Renal cortical epithelial cell (primary cell): ENCODE measurements at regions not wholly inside any gene's neighbourhood (a gene's known extent, or its start where the extent isn't known, plus 50 kb on each side); places are given as distances from the start of the nearest gene placed in this dataset.

Source experiments
- DNase-seq: peaks from one replicate; pipeline ENCODE4 v3.0.0-alpha.2; 2011; ENCODE audit warnings: low read depth

- DNase-seq, result no peak
Observed at GRCh38 chr7:41633690-41634089, 69.2 kb downstream of the INHBA start.

- no peak for DNase-seq
Observed at GRCh38 chr7:41630741-41631140, 72.1 kb downstream of the INHBA start.

- no peak for DNase-seq
Observed at GRCh38 chr7:41629711-41630111, 73.2 kb downstream of the INHBA start.

GRCh38 chr7:41628901-41629300, 74.0 kb downstream of the INHBA start:
- peak; percentile 11 for DNase-seq

- no peak for DNase-seq
Observed at GRCh38 chr7:41627645-41628298, 75.1 kb downstream of the INHBA start.

- no peak for DNase-seq
Observed at GRCh38 chr7:41624818-41625217, 78.1 kb downstream of the INHBA start.

- DNase-seq, result no peak
Observed at GRCh38 chr7:41621953-41622831, 80.7 kb downstream of the INHBA start.

GRCh38 chr7:41617987-41618386, 84.9 kb downstream of the INHBA start:
- DNase-seq, result no peak

- DNase-seq, result no peak
Observed at GRCh38 chr7:41612798-41613197, 90.1 kb downstream of the INHBA start.

- DNase-seq, result no peak
Observed at GRCh38 chr7:41612386-41612785, 90.5 kb downstream of the INHBA start.

- no peak for DNase-seq
Observed at GRCh38 chr7:41608447-41608846, 94.4 kb downstream of the INHBA start.

- DNase-seq, result no peak
Observed at GRCh38 chr7:41603985-41604384, 98.9 kb downstream of the INHBA start.

GRCh38 chr7:41599760-41600159, 103.1 kb downstream of the INHBA start:
- no peak for DNase-seq

- DNase-seq, result no peak
Observed at GRCh38 chr7:41592794-41593193, 110.1 kb downstream of the INHBA start.

GRCh38 chr7:41592236-41592635, 110.7 kb downstream of the INHBA start:
- DNase-seq, result no peak

GRCh38 chr7:41590986-41591385, 111.9 kb downstream of the INHBA start:
- DNase-seq, result no peak

- no peak for DNase-seq
Observed at GRCh38 chr7:41588341-41588740, 114.5 kb downstream of the INHBA start.

GRCh38 chr7:41586931-41587640, 115.8 kb downstream of the INHBA start:
- DNase-seq, result no peak

GRCh38 chr7:41584746-41585145, 118.1 kb downstream of the INHBA start:
- DNase-seq, result no peak

- DNase-seq, result no peak
Observed at GRCh38 chr7:41582116-41582515, 120.8 kb downstream of the INHBA start.

GRCh38 chr7:41581041-41581440, 121.8 kb downstream of the INHBA start:
- no peak for DNase-seq
